ENCODE measurements at regions not wholly inside any gene's neighbourhood (a gene's known extent, or its start where the extent isn't known, plus 50 kb on each side); places are given as distances from the start of the nearest gene placed in this dataset.
A peak's percentile ranks its signal among the peaks of the same experiment; 100 is the strongest.

GRCh38 chr1:219774386-219774785, 154.0 kb downstream of the SLC30A10 start:
- ATAC-seq, result no peak
- no peak for DNase-seq (ENCODE audit: low spot score)

DNA sequence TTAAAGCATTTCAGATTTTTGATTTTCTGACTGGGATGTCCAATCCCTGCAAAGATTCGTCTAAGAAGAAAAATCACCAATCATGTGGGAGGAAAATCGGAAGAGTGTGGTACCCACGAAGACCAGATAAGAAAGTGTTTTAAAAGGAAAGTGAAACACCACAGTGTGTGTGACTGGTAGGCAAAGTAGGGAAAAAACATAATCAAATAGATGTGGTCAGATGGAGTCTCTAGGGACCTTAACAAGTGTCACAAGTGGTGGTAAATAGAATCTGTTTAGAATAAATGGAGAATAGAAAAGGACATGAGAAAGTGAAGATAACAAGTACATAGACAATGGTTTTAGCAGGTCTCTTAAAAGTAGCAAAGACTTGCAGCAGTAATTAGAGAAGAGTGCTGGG, 154.6 kb downstream of the SLC30A10 start:
- ATAC-seq (no peak), DNase-seq (ENCODE audit: low spot score) (no peak)

GRCh38 chr1:219773110-219773509, 155.2 kb downstream of the SLC30A10 start:
- ATAC-seq, result no peak

GRCh38 chr1:219772265-219773036, 155.9 kb downstream of the SLC30A10 start:
- DNase-seq (ENCODE audit: low spot score), result no peak
- ATAC-seq, result no peak

More at GRCh38 chr1:219773110-219773509, 155.2 kb downstream of the SLC30A10 start:
- no peak for DNase-seq (ENCODE audit: low spot score)

DNA sequence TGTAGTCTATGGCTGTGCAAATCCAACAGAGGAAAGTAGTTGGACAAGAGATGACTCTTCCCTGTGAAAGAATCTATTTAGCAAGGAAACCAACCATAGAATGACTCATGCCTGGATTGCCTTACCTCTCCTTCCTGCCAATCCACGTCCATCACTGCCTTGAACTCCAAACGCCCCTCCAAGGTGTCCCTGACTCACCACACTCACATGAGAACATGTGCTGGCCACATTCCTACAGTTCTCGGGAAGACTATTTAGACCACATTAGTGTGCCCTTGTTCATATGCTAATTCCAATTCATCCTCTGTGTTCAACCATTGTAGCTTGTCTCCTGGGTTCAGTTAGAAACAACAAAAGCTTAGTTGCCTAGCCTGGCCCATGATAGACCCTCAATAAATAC, 157.3 kb downstream of the SLC30A10 start:
- ATAC-seq (no peak), DNase-seq (ENCODE audit: low spot score) (no peak)

- no peak for DNase-seq (ENCODE audit: low spot score)
- no peak for ATAC-seq
These were observed 150.4 kb upstream of the ZC3H11B start for GRCh38 chr1:219763321-219763720.

GRCh38 chr1:219761208-219761860, 148.4 kb upstream of the ZC3H11B start:
- ATAC-seq, result peak; percentile 65
- DNase-seq (ENCODE audit: low spot score), result no peak

- DNase-seq (ENCODE audit: low spot score) (no peak), ATAC-seq (no peak)
These were observed 146.2 kb upstream of the ZC3H11B start for GRCh38 chr1:219759095-219759494.

DNA sequence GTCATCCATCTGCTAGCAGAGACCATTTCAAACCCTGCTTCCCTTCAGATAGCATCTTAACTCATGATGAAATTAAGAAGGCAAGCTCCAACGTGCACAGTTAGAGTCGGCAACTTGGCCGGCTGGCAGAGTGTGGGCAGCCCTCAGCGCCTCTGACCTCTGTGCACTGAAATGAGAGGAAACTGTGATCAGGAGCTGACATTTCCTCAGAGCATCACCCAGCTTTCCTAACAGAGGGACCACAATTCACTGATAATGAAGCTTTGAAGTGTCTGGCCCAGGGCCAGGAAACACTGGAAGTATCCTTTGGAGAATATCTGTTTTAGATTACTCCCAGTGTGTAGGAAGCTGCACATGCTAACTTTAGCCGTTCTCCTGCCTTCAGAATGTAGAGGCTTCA, 145.0 kb upstream of the ZC3H11B start:
- ATAC-seq (no peak), DNase-seq (ENCODE audit: low spot score) (no peak)

GRCh38 chr1:219755234-219755633, 142.3 kb upstream of the ZC3H11B start:
- ATAC-seq (no peak), DNase-seq (ENCODE audit: low spot score) (no peak)

GRCh38 chr1:219754767-219755166, 141.9 kb upstream of the ZC3H11B start:
- DNase-seq (ENCODE audit: low spot score) (no peak), ATAC-seq (no peak)

DNA sequence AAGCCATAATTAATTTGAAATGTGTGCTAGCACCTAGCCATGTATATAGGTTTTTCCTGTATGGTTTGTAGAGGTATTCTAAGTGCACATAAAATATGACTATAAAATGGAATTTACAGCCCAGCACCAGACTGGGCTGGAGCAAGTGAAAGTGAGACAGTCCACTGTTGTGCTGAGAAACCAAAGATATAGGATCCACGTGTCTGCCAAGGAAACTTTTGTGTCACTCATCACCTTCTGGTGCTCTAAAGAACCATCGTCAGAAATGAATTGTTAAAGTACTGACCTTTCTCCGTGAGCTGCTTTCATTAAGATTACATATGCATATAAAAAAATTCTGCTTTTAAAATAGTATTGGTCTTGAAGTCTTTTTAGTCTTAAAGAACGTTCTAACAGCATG, 141.0 kb upstream of the ZC3H11B start:
- no peak for ATAC-seq
- DNase-seq (ENCODE audit: low spot score), result no peak

GRCh38 chr1:219752645-219753044, 139.7 kb upstream of the ZC3H11B start:
- DNase-seq (ENCODE audit: low spot score) (no peak), ATAC-seq (no peak)

DNA sequence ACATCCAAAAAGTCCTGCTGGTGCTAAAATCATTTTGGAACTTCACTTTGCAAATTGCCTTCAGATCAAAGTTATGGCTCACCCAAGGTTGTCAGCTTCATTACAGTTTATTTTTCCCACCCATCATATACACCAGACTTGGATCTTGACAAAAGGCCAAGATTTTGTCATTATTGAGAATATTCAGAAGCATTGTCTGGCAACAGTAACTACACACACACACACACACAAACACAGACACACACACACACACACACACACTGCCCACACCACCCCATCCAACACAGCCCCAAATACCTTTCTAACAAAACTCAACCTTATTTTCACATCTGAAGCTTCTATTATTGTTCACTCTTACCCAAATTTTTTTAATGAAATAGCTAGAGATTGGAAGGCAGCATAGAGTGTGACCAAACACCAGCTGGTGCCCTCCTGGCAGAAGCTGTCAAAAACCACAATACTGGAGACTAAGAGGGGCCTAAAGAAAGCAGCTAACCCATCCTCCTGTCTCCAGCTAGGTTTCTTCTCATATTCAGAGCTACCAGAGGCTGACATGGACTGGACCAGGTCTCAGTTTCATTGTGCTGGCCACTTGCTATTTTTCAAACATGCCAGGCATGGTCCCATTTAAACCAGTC, 139.1 kb upstream of the ZC3H11B start:
- ATAC-seq, result no peak
- DNase-seq (ENCODE audit: low spot score), result no peak

DNA sequence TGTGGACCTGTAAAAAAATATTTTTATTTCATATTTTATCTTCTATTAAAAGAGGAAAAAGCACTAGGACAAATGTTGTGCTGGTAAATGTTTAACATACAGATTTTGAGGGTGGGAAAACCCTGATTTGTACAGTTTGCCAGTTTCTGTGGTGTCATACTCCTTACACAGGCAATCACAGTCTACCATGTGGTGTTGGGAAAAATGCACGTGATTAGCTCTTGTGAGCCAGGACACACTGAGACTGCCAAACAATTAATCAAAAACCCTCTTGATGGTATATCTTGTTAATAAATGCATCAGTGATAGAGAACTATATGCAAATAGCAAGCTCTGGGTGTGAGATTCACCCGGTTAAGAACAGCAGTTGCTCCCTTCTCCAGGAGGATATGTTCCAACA, 136.5 kb upstream of the ZC3H11B start:
- DNase-seq (ENCODE audit: low spot score) (no peak), ATAC-seq (no peak)

- ATAC-seq, result no peak
These were observed 133.2 kb upstream of the ZC3H11B start for GRCh38 chr1:219746141-219746540.

DNA sequence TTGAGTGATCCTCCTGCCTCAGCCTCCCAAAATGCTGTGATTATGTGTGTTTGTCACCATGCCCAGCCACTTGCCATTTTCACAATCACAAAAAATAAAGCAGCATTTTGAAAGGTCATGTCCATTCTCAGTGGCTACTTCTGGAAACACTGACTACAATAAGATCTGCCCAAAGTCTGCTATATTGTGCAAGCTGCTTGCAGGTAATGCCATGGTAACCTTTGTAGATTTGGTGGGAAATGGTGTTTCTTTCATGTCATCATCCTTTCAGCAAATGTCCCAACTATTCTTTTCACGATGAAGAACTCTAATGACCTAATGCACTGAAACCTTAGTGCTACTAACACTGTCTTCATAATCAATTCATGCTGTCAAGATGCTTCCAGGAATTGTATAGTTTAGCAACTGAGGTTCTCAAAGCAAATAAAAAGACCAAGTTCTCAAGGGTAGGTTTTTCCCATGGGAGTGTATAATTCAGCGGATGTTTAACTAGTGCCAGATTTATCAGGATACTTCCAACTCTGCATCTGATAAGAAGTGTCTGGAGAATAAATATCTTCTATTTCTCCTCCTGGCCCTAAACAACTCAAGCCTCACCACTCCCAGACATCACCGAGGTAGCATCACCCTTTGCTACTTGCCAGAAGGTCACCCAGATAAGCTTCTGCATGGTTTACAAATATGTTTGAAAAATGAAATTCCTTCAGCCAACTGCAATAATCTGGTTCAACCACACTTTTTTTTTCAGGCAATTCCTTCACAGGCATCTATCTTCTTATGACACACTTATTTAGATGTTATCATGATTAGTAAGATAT, 132.0 kb upstream of the ZC3H11B start:
- DNase-seq (ENCODE audit: low spot score), result no peak
- ATAC-seq, result no peak

More at GRCh38 chr1:219746141-219746540, 133.2 kb upstream of the ZC3H11B start:
- DNase-seq (ENCODE audit: low spot score), result no peak

DNA sequence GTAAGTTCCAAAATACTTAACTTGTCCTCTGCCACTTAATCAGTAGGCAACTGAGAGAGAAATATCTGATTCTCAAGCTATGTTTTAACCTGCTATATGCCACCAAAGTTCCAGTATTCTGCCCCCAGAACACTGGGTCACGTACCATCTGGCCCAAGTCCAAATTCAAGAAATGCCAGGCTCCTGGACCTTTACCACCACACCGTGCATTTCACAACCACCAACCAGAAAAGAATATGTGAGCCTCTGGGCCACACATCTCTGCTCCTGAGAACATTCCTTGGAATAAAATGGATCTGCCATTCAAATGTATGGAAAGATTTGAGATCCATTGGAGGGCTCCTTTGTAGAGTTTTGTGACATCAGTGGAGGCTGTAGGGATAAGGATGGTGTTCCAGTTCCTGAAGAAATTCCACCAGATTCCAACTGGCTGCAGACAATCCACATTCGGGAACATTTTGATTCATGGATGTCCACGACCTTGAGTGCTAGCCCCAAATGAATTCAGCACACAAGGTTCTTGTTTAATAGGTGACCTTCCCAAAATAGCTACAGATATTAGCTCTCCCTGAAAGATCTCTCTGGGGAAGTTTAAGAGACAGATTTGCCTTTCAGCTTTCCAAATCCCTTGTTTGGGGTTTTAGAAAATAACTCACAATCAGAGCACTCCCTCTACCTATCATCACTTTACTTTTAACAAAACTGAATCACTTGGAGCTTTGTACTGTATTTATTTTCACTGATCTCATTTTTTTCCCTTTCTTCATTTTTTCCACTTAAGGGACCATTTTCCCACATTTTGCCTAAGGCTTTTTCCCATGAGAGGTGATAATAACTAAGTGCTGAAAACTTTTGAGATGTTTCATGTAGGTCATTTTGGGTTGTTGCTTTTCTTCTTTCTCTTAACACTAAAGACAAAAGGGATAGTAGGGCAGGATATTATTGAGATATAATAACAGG, 128.4 kb upstream of the ZC3H11B start:
- no peak for ATAC-seq
- DNase-seq (ENCODE audit: low spot score), result no peak

GRCh38 chr1:219733511-219734174, 120.7 kb upstream of the ZC3H11B start:
- ATAC-seq, result no peak
- DNase-seq (ENCODE audit: low spot score), result no peak

All from left lobe of liver (tissue), 2 donors.